ENCODE measurements at regions not wholly inside any gene's neighbourhood (a gene's known extent, or its start where the extent isn't known, plus 50 kb on each side); places are given as distances from the start of the nearest gene placed in this dataset.

GRCh38 chr16:79901522-79901921 is 301.0 kb upstream of the MAF start:
- no CpG with 5 or more reads among the region's 4 CpGs for WGBS (ENCODE audit: extremely low coverage, insufficient coverage, insufficient read length)
- Histone ChIP-seq H3K79me2 (ENCODE audit: control insufficient read depth, insufficient read depth, low read length, poor library complexity) (no peaks in the 10 kb centered on the region), H3K79me1 (ENCODE audit: low read length) (peaks cover 2% of the 10 kb centered on the region)

GRCh38 chr16:79899716-79900115 is 299.2 kb upstream of the MAF start:
- Histone ChIP-seq H3K27me3 (ENCODE audit: insufficient read depth, low read length) (no peaks in the 10 kb centered on the region), H3K9ac (ENCODE audit: low read length) (no peak overlapping the region), H2BK12ac (ENCODE audit: low read length) (no peak overlapping the region), H3K18ac (ENCODE audit: low read length) (no peak overlapping the region), H3K23ac (ENCODE audit: low read length) (no peak overlapping the region), H3K4me2 (ENCODE audit: low read length) (no peak overlapping the region), H4K12ac (ENCODE audit: low read depth, low read length) (no peak overlapping the region), H3K27ac (ENCODE audit: low read depth, low read length) (no peak overlapping the region), H3K36me3 (ENCODE audit: control insufficient read depth in 1 of 2, insufficient read depth in 2 of 2, low read length in 2 of 2) (no peaks in the 10 kb centered on the region), H3K14ac (ENCODE audit: low read length) (no peak overlapping the region), H3K79me1 (ENCODE audit: low read length) (peaks cover 2% of the 10 kb centered on the region), H3K4ac (ENCODE audit: low read depth, low read length) (no peak overlapping the region), H2AFZ (ENCODE audit: insufficient read depth, low read length, poor library complexity) (no peak overlapping the region), H4K8ac (ENCODE audit: low read depth, low read length) (no peak overlapping the region), H3K9me3 (ENCODE audit: insufficient read depth, low read depth, low read length) (no peaks in the 10 kb centered on the region), H2BK5ac (ENCODE audit: low read depth, low read length, poor library complexity) (no peak overlapping the region), H3K79me2 (ENCODE audit: control insufficient read depth, insufficient read depth, low read length, poor library complexity) (no peaks in the 10 kb centered on the region), H2BK120ac (ENCODE audit: insufficient read depth, low read length, poor library complexity) (no peak overlapping the region), H3K4me3 (ENCODE audit: low read depth, low read length) (no peak overlapping the region), H3K4me1 (ENCODE audit: control insufficient read depth in 1 of 2, insufficient read depth in 2 of 2, low read length in 2 of 2) (peaks cover 5 to 6% of the 10 kb centered on the region in 2 experiments), H4K91ac (ENCODE audit: low read depth, low read length) (no peak overlapping the region), H2AK5ac (ENCODE audit: low read length) (no peak overlapping the region)
- DNase-seq: no peak

More at GRCh38 chr16:79901522-79901921, 301.0 kb upstream of the MAF start:
- Histone ChIP-seq H3K14ac (ENCODE audit: low read length) (no peak overlapping the region), H4K8ac (ENCODE audit: low read depth, low read length) (no peak overlapping the region), H4K12ac (ENCODE audit: low read depth, low read length) (no peak overlapping the region), H3K27me3 (ENCODE audit: insufficient read depth, low read length) (no peaks in the 10 kb centered on the region), H3K4me2 (ENCODE audit: low read length) (no peak overlapping the region), H2AFZ (ENCODE audit: insufficient read depth, low read length, poor library complexity) (no peak overlapping the region), H3K9ac (ENCODE audit: low read length) (no peak overlapping the region), H3K4ac (ENCODE audit: low read depth, low read length) (no peak overlapping the region), H3K23ac (ENCODE audit: low read length) (no peak overlapping the region), H3K36me3 (ENCODE audit: control insufficient read depth in 1 of 2, insufficient read depth in 2 of 2, low read length in 2 of 2) (no peaks in the 10 kb centered on the region), H3K18ac (ENCODE audit: low read length) (no peak overlapping the region), H2BK5ac (ENCODE audit: low read depth, low read length, poor library complexity) (no peak overlapping the region), H4K91ac (ENCODE audit: low read depth, low read length) (no peak overlapping the region), H3K27ac (ENCODE audit: low read depth, low read length) (no peak overlapping the region), H3K9me3 (ENCODE audit: insufficient read depth, low read depth, low read length) (no peaks in the 10 kb centered on the region), H2BK120ac (ENCODE audit: insufficient read depth, low read length, poor library complexity) (no peak overlapping the region), H3K4me3 (ENCODE audit: low read depth, low read length) (no peak overlapping the region), H2BK12ac (ENCODE audit: low read length) (no peak overlapping the region), H2AK5ac (ENCODE audit: low read length) (no peak overlapping the region), H3K4me1 (ENCODE audit: control insufficient read depth in 1 of 2, insufficient read depth in 2 of 2, low read length in 2 of 2) (peaks cover 5 to 6% of the 10 kb centered on the region in 2 experiments)
- DNase-seq: no peak

GRCh38 chr16:79899316-79899715 is 298.8 kb upstream of the MAF start:
- no peak overlapping the region for H3K27ac ChIP-seq (ENCODE audit: low read depth, low read length)
- no peak overlapping the region for H3K18ac ChIP-seq (ENCODE audit: low read length)
- no peak overlapping the region for H4K91ac ChIP-seq (ENCODE audit: low read depth, low read length)
- no peaks in the 10 kb centered on the region for H3K79me2 ChIP-seq (ENCODE audit: control insufficient read depth, insufficient read depth, low read length, poor library complexity)
- no peak overlapping the region for H2BK12ac ChIP-seq (ENCODE audit: low read length)
- H3K4me2 ChIP-seq (ENCODE audit: low read length): no peak overlapping the region
- no CpG with 5 or more reads among the region's 3 CpGs for WGBS (ENCODE audit: extremely low coverage, insufficient coverage, insufficient read length)
- peak; percentile 41 to 71 for DNase-seq
- no peaks in the 10 kb centered on the region for H3K36me3 ChIP-seq (ENCODE audit: control insufficient read depth in 1 of 2, insufficient read depth in 2 of 2, low read length in 2 of 2)
- no peak overlapping the region for H2AK5ac ChIP-seq (ENCODE audit: low read length)
- H4K12ac ChIP-seq (ENCODE audit: low read depth, low read length): no peak overlapping the region
- no peak overlapping the region for H3K4me3 ChIP-seq (ENCODE audit: low read depth, low read length)
- H2BK5ac ChIP-seq (ENCODE audit: low read depth, low read length, poor library complexity): no peak overlapping the region
- no peak overlapping the region for H3K14ac ChIP-seq (ENCODE audit: low read length)
- no peaks in the 10 kb centered on the region for H3K27me3 ChIP-seq (ENCODE audit: insufficient read depth, low read length)
- no peaks in the 10 kb centered on the region for H3K9me3 ChIP-seq (ENCODE audit: insufficient read depth, low read depth, low read length)
- no peak overlapping the region for H4K8ac ChIP-seq (ENCODE audit: low read depth, low read length)
- no peak overlapping the region for H3K9ac ChIP-seq (ENCODE audit: low read length)
- H3K23ac ChIP-seq (ENCODE audit: low read length): no peak overlapping the region
- H2AFZ ChIP-seq (ENCODE audit: insufficient read depth, low read length, poor library complexity): no peak overlapping the region
- peaks cover 5 to 6% of the 10 kb centered on the region in 2 experiments for H3K4me1 ChIP-seq (ENCODE audit: control insufficient read depth in 1 of 2, insufficient read depth in 2 of 2, low read length in 2 of 2)
- H3K4ac ChIP-seq (ENCODE audit: low read depth, low read length): no peak overlapping the region
- H2BK120ac ChIP-seq (ENCODE audit: insufficient read depth, low read length, poor library complexity): no peak overlapping the region
- H3K79me1 ChIP-seq (ENCODE audit: low read length): peaks cover 2% of the 10 kb centered on the region

- no peak overlapping the region for H3K4me2 ChIP-seq (ENCODE audit: low read length)
- no peak overlapping the region for H2AFZ ChIP-seq (ENCODE audit: insufficient read depth, low read length, poor library complexity)
- no peak overlapping the region for H4K8ac ChIP-seq (ENCODE audit: low read depth, low read length)
- no peak overlapping the region for H2AK5ac ChIP-seq (ENCODE audit: low read length)
- no peak overlapping the region for H3K23ac ChIP-seq (ENCODE audit: low read length)
- H2BK120ac ChIP-seq (ENCODE audit: insufficient read depth, low read length, poor library complexity): no peak overlapping the region
- no peaks in the 10 kb centered on the region for H3K9me3 ChIP-seq (ENCODE audit: insufficient read depth, low read depth, low read length)
- H2BK5ac ChIP-seq (ENCODE audit: low read depth, low read length, poor library complexity): no peak overlapping the region
- no CpG with 5 or more reads among the region's 3 CpGs for WGBS (ENCODE audit: extremely low coverage, insufficient coverage, insufficient read length)
- no peak overlapping the region for H4K91ac ChIP-seq (ENCODE audit: low read depth, low read length)
- peaks cover 2% of the 10 kb centered on the region for H3K79me1 ChIP-seq (ENCODE audit: low read length)
- no peak overlapping the region for H3K27ac ChIP-seq (ENCODE audit: low read depth, low read length)
- H3K4me1 ChIP-seq (ENCODE audit: control insufficient read depth in 1 of 2, insufficient read depth in 2 of 2, low read length in 2 of 2): peaks cover 5 to 6% of the 10 kb centered on the region in 2 experiments
- no peak overlapping the region for H3K4ac ChIP-seq (ENCODE audit: low read depth, low read length)
- H3K14ac ChIP-seq (ENCODE audit: low read length): no peak overlapping the region
- H3K4me3 ChIP-seq (ENCODE audit: low read depth, low read length): no peak overlapping the region
- H3K18ac ChIP-seq (ENCODE audit: low read length): no peak overlapping the region
- DNase-seq: no peak
- no peaks in the 10 kb centered on the region for H3K36me3 ChIP-seq (ENCODE audit: control insufficient read depth in 1 of 2, insufficient read depth in 2 of 2, low read length in 2 of 2)
- no peaks in the 10 kb centered on the region for H3K79me2 ChIP-seq (ENCODE audit: control insufficient read depth, insufficient read depth, low read length, poor library complexity)
- no peak overlapping the region for H4K12ac ChIP-seq (ENCODE audit: low read depth, low read length)
- no peaks in the 10 kb centered on the region for H3K27me3 ChIP-seq (ENCODE audit: insufficient read depth, low read length)
- H3K9ac ChIP-seq (ENCODE audit: low read length): no peak overlapping the region
- H2BK12ac ChIP-seq (ENCODE audit: low read length): no peak overlapping the region
Measured at GRCh38 chr16:79898703-79899102, 298.2 kb upstream of the MAF start.

Data from trophoblast cell (in vitro differentiated cells and primary cell).